ENCODE measurements at regions not wholly inside any gene's neighbourhood (a gene's known extent, or its start where the extent isn't known, plus 50 kb on each side); places are given as distances from the start of the nearest gene placed in this dataset.

DNA sequence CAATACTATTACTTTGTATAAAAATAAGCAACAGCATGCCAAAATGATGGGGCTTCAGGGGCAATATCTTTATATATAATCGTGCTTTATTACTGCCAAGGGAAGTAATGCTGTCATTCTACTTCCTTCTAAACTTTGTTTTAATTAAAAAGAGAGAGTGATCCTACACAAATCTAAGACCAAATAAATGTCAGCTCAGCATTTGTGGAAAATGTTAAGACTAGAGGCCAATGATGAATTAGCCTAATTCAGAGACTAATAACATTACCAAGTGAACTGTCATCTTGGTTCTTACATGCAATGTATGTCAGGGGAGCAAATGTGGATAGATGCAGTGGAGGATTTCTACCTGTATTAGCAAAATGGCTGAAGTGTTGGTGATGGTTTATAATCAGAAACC, 166.4 kb upstream of the PTCHD1 start:
- TF ChIP-seq BRD4 (CRISPR knock-in tag; IDR thresholded peaks at IDR 0.05) (no peak), EZH2 (conservative IDR thresholded peaks at IDR 0.05; ENCODE audit: low read depth, low read length) (no peak), XRCC5 (optimal IDR thresholded peaks at IDR 0.05; ENCODE audit: low read length) (no peak), ZNF441 (CRISPR knock-in tag; IDR thresholded peaks at IDR 0.05; ENCODE audit: borderline replicate concordance) (no peak)
